Glomerular endothelial cell (primary cell): ENCODE measurements at regions not wholly inside any gene's neighbourhood (a gene's known extent, or its start where the extent isn't known, plus 50 kb on each side); places are given as distances from the start of the nearest gene placed in this dataset.

ENCODE experiments used
- DNase-seq: peaks from one replicate; pipeline ENCODE4 v3.0.0-alpha.2; 2011; ENCODE audit warnings: low read depth, low spot score; ENCODE audit errors: extremely low read depth

GRCh38 chr2:235334179-235334578 lies 159.7 kb upstream of the AGAP1 start:
- DNase-seq, result no peak

DNA sequence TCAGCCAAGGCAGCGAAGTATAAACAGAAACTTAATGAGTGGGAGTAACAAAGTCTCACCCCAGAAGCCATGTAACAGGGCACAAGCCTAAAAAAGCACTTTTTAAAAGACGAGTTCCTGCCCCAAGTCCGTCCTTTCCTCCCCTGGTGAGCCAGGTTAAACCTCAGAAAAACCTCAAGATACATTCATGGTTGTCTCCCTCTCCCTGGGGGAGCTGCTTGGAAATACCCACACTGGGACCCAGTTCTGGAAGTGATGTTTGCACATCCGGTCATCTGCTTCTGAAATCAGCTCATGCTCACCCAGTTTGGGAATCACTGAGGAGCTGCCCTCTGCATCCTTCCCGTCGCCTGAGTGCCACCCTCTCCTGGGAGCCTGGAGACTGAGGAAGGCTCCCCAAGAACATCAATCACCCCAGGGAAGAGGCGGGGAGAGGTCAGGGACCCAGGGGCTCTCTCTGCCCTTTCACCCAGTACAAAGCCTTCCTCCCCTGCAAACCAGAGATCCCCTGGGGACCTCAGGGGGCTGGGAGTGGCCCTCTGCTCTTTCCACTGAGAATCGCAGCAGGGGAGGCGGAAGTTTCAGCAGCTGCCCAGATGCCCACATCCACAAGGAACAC lies 150.6 kb upstream of the AGAP1 start:
- no peak for DNase-seq

DNA sequence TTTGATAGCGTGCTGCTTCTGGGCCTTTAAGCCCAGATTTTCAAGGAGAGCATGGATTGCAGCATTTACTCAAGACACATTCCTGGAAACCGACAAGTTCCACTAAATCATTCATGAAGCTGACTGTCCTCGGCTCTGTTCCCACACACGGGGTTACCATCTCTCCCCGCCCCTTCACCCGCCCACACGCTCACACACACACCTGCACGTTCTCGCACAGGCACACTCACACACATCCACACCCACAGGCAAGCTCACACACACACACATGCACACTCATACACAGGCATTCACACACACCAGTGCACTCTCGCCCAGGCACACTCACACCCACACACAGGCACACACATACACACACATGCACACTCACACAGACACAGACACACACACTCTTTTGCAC lies 150.0 kb upstream of the AGAP1 start:
- DNase-seq, result no peak

DNA sequence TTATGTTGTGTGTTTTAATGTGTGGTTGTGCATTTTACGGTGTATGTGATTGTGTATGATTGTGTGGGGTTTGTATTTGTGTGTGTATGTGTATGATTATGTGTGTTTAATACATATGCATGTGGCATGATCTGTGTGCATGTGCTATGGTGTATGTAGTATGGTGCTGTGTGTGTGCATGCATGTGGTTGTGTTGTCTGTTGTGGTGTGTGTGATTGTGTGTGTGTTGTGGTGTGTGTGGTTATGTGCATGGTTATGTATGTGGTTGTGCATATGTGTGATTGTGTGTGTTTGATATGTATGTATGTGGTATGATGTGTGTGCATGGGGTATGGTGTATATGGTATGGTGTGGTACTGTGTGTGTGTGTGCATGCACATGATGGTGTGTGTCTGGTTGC lies 148.1 kb upstream of the AGAP1 start:
- no peak for DNase-seq

- DNase-seq, result no peak
These were observed 146.2 kb upstream of the AGAP1 start for GRCh38 chr2:235347691-235348090.

GRCh38 chr2:235348329-235348728 lies 145.5 kb upstream of the AGAP1 start:
- no peak for DNase-seq

GRCh38 chr2:235350234-235350633 lies 143.6 kb upstream of the AGAP1 start:
- no peak for DNase-seq

DNA sequence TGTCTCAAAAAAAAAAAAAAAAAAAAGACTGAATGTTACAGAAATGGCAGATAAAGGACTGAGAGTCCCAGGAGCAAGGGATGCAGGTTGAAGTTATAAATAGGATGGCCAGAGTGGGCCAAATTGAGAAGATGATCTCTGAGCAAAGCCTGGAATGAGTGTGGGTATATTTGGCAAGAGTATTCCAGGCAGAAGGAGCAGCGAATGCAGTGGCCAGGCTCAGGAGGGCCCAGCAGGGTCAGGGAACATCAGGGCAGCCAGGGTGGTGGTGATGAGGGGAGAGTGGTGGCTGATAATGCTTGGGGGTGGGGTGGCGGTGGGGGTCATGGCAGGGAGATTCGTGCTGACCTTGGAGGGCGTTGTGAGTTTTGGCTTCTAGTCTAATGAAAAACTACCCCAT lies 141.3 kb upstream of the AGAP1 start:
- no peak for DNase-seq

DNA sequence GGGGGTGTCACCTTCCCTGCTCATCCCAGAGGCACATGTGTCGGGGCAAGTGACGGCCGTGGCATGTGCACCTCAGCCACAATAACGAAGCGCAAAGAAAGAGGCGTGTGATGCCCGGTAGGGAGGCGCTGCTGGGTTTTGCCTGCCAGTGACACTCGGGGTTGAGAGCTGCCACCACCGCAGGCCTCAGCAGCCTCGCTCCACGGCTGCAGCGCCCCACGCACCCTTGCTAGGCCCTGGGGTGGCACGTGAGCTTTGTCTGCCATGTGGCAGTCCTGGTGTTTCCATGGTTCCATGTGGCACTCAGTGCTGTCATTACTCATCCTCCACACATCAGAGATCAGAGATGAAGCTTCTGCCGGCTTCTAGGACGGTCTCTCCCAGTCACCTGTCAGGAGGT lies 136.0 kb upstream of the AGAP1 start:
- DNase-seq, result no peak

- DNase-seq, result no peak
These were observed 134.8 kb upstream of the AGAP1 start for GRCh38 chr2:235358981-235359471.

DNA sequence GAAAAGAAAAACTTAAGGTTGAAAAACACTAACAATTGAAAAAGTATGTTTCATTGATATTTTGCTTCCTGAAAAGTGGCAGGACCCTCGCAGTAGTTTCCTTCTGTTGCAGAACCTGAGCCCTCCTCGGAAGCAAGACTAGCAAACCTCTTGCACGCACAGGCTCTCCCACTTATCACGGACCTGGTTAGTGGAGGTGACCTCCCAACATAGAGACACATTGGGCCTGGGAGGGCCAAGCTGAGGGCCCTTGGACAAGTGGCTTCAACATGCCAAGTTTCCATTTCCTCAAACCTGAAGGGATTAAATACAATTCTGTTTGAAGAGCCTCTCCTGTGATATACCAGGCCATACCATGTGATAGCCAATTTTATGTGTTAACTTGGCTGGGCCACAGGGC lies 133.4 kb upstream of the AGAP1 start:
- DNase-seq, result no peak

DNA sequence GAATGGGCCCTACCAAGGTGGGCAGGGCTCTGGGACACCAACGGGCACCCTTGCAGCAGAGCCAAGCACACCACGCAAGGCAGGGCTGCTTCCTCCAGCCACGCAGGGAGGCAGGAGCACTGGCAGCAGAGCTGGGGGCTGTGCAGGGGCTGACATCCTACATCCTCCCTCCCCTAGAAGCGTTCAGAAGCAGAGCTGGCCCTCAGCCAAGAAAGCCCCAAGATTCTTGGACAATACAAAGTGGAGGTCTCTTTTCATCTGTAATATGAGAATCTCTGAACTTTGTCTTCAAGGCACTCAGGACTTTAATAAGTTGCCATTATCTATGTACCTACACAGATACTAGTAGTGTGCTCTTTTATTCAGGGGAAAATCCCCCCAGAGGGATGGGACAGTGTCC lies 128.1 kb upstream of the AGAP1 start:
- no peak for DNase-seq

GRCh38 chr2:235366390-235366789 lies 127.5 kb upstream of the AGAP1 start:
- DNase-seq, result no peak

DNA sequence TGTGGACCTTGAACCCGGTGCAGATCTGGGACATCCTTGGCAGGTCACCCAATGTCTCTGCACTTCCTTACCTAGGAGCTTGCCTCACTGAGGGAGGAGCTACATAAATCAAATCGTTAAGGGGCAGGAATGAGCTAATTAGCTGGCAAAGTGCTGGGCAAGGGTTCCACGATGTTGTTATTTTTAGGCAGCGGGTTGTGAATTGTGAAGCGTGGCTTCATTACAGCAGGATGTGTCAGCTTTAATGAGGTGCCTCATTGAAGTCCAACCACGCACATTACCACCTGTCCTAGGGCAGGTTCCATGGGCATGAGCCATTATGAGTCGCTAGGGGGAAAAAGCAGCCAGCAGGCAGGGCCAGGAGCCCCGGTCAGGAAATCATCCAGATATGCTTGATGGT lies 127.0 kb upstream of the AGAP1 start:
- no peak for DNase-seq

DNA sequence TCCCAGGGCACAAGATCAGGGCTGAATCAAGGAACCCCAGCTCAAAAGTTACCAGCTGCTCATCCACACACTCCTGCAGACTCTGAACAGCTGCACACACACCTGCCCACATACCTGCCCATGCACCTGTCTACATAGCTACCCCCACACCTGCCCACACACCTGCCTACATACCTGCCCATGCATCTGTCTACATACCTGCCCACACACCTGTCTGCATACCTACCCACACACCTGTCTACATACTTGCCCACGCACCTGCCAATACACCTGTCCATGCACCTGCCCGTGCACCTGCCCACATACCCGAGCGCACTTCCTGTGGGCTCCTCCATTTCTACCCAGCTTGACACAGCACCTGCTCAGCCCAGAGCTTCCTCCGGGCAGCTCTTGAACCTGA lies 122.8 kb upstream of the AGAP1 start:
- no peak for DNase-seq

DNA sequence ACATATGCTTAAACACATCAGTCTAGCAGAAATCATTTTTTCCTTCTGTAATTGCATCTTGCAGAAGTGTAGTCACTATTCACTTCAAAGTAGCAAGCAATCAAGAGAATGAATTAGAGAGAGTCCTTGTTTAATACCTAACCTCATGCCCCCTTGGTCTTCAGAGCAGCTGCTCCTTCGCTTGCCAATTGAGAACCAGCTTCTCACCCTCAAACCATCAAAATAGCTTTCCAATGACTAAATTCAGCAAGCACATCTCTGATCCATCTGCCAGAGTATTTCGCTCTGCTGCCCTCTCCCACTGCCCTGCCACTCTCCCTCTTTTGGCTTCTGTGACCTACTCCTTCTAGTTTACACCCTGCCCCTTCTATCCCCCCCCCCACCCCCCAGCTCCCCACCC lies 120.7 kb upstream of the AGAP1 start:
- no peak for DNase-seq

- DNase-seq, result no peak
These were observed 116.7 kb upstream of the AGAP1 start for GRCh38 chr2:235377176-235377575.

DNA sequence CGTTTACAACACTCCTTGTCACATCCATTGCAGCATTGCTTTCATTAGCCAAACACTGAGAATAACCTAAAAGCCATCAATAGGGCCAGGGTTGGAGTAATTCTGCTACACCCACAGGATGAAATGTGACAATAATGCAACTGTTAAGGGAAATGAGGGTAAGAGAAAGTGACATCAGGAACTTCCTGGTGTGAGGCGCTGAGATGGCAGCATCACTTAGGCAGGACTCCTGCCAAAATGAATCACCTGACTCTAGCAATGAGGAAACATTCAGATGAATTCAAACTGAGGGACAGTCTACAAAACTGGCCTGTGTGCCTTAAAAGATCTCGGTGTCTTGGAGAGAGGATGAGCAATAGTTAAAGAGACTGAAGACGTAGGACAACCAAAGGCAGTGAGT lies 115.6 kb upstream of the AGAP1 start:
- no peak for DNase-seq

- DNase-seq, result no peak
These were observed 114.9 kb upstream of the AGAP1 start for GRCh38 chr2:235378944-235379343.

GRCh38 chr2:235381261-235381912 lies 112.5 kb upstream of the AGAP1 start:
- DNase-seq, result no peak

DNA sequence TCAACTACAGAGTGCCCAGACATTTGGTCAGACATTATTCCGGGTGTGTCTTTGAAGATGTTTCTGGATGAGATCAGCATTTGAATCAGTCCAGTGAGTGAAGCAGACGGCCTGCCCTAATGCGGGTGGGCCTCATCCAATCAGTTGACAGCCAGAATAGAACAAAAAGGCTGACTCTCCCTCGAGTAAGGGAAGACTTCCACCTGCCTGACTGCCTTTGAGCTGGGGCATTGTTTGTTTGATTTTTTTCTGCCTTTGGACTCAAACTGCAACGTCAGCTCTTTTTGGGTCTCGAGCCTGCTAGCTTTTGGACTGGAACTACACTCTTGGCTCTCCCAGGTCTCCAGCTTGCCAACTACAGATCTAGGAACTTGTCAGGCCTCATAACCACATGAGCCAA lies 111.7 kb upstream of the AGAP1 start:
- DNase-seq, result no peak

- no peak for DNase-seq
These were observed 111.2 kb upstream of the AGAP1 start for GRCh38 chr2:235382601-235383000.
